Renal cortex interstitium (tissue), 11 donors: ENCODE measurements at regions not wholly inside any gene's neighbourhood (a gene's known extent, or its start where the extent isn't known, plus 50 kb on each side); places are given as distances from the start of the nearest gene placed in this dataset.
A peak's percentile ranks its signal among the peaks of the same experiment; 100 is the strongest.

Source experiments
- DNase-seq, 11 donors: peaks; one replicate each; pipeline ENCODE4 v3.0.0-alpha.2; 2013; ENCODE audit warnings: low read depth in 9 of 11, low spot score in 4 of 11; ENCODE audit errors: extremely low read depth in 1 of 11

GRCh38 chr18:25672490-25672889 lies 320.5 kb upstream of the ZNF521 start:
- no peak for DNase-seq

DNA sequence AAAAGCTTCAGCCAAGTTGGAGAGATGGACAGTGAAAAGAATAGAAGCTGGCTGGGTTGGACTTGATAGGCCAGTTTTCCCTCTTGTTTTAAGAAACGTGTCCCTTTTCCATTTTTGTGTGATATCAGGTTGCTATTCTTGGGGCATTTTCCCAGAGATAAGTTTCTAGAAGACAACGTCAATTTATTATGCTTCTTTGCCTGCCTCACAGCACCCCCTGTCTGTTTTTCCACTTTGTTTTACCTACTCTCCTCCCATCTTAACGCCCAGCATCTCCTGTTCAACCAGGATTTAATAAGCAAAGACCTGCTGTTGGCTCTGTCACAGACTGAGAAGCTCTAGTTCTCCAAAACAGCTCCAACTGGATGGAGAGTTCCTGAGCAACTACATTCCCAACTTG lies 317.8 kb upstream of the ZNF521 start:
- no peak for DNase-seq

DNA sequence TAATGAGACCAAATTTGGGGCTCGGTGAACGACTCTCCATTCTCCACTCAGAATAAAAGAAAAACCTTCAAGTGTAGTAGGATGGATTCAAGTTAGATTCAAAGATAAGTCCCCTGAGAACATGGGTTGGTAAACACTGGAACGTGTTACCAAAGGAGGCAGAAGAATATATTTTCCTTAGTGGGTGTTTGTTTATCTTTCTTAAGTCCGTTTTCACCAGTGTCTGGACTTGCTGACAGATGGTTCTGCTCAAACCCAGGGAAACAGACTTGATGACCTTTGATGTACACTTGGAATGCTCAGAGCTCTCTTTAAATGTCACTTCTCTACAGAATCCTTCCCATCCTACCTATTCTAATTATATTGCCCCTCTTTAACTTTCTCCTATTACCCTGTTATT lies 310.3 kb upstream of the ZNF521 start:
- peak in 1 of 11 donors; percentile 0 for DNase-seq

DNA sequence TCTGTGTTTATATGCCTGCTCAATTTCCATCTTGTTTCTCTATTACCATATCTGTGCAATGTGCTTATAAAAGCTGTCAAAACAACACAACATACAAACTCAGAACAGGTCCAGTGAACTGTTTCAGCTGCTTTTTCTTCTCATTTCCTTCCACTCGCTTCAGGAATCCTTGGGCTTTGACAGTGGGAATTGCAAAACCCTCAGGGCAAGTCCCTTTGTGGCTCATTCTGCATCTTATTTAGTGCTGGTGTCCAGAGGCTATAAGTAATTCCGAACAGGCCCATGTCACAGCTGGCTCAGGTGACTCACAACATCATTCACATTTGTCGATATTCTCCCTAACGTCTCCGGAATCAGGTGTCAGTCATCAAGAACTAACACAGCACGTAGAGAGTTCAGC lies 309.9 kb upstream of the ZNF521 start:
- DNase-seq: peak in 1 of 11 donors; percentile 1

DNA sequence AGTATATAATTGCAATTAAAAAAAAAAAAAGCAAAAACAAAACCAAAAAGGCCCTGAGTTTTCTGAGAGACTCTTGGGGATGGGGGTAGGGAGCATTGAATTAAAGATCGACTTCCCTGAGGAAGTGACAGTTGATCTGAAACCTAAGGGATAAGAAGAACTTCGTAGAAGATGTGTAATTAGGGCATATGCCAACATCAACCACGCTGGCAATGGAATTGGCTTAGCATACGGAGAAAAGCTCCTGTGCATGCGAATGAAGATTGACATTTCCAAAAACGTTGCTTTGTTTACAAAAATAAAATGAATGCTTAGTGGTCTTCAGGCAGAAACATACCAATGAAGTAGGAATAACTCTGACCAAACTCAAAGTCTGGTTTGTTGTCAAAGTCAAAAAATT lies 307.6 kb upstream of the ZNF521 start:
- no peak for DNase-seq

DNA sequence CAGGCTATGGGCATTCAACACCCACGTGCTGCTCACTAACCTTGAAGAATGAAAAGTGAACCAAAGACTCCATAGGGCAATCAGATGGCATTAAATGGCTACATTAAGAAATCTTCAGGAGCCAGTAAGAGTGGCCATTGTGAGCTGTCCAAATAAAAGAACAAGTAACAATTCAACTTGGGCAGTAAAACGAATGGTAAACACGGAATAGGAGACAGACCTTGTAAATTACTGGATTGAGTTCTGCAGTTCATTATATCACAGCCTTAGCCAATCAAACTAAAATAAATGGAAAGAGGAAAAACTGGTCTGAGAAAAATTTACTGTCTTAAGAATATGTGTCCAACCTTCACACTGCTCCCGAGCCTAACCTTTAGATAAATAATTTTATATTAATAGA lies 306.5 kb upstream of the ZNF521 start:
- DNase-seq: no peak

GRCh38 chr18:25651553-25651952 lies 299.6 kb upstream of the ZNF521 start:
- DNase-seq: no peak

DNA sequence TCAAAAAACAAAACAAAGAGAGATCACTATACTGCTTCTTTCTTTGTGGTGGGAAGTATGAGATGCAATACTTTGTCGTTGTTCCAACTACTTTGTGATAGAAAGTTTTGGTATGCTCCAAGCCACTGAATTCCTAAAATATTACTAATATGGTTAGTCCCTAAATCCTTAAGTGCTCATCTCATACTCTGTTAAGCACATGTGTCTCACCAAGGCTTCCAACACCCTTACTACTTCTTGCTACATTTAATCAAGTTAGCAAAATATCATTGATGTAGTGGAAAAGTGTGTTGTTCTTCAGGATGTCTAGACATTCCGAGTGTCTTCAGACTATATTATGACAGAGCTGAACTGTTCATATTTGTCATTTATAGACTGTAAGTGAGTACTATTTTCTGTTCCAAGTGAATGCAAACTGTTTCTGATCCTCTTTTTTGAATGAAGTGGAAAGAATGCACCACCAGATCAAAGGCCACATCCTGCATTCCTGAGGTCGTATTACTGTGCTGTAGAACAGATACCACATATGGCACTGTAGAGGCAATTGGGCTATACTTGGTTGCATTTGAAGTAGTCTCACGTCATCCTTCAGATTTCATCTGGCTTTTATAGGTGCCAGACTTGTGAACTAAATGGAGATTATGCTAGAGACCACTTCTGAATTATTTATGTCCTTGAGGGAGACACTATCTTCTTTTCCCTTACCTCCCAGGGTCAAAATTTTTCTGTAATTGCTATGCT lies 298.4 kb upstream of the ZNF521 start:
- DNase-seq: peak in 2 of 11 donors; percentile 27 to 28

DNA sequence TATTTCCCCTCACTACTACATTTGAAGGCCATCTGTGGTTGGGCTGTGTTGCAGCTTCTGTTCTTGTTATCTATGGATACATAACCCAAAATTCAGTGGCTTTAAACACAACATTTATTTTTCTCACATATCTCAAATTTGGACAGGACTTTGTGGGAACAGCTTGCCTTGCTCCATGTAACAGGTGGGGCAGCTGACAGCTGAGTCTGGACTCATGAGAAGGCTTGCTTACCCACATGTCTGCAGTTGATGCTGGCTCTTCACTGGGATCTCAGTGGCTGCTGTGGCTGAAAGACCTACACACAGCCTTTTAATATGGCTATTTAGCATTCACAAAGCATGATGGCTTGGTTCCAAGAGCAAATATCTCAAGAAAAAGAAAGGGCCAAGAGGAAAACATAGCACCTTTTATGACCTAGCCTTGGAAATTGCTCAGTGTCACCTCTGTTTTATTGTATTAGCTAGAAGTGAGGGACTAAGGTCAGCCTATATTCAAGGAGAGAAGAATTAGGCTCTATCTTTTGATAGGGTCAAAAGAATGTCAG lies 296.8 kb upstream of the ZNF521 start:
- DNase-seq: no peak

DNA sequence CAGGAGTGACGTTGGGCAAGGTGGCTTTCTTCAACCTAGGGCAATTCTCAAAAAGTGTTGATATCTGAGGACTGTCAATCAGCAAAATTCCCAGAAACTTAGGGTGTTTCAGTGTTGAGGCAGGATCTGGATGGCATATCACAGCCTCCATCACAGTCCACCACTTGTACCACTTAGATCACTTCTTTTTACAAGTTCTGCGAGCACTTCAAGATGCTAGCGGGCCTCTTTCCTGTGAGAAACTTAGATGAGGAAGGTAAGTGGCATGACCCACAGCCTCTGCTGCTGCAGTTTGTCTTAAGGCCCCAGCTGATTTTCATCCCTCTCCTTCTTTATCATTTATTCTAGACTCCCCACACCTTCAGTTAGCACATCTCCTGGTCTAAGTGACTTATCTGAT lies 295.4 kb upstream of the ZNF521 start:
- DNase-seq: no peak

DNA sequence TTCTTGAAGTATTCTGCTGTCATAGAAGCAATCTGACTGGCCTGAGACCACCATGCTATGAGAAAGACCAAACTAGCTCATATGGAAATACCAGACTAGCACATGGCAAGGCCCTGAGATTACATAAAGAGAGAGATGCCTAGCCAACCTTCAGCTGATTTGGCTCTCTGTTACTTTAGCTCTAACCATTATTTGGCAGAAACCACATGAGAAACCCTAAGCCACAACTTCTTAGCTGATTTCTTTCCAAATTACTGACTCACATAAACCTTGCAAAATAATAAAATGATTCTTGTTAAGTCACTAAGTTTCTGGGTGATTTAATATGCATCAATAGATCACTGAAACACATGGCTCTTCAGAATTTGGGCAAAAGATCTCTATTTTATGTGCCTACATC lies 295.0 kb upstream of the ZNF521 start:
- no peak for DNase-seq

- no peak for DNase-seq
Observed at GRCh38 chr18:25639596-25639995, 287.6 kb upstream of the ZNF521 start.

DNA sequence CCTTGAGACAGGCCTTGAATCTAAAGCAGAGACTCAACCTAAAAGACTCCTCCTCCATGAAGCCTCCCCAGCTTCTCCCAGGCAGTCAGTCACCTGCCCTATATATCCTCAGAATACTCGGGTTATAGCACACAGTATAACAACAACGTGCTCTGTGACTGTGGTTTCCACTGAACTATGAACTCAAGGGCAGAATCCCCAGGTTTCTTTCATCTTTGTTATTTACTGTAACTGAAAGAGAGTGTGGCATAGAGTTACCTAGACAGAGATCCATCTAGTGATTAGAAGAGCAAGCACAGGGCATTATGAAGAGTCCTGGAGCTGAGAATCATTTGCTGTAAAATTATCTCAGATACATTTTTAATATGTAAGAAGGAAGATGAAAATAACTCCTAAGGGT lies 281.6 kb upstream of the ZNF521 start:
- no peak for DNase-seq

DNA sequence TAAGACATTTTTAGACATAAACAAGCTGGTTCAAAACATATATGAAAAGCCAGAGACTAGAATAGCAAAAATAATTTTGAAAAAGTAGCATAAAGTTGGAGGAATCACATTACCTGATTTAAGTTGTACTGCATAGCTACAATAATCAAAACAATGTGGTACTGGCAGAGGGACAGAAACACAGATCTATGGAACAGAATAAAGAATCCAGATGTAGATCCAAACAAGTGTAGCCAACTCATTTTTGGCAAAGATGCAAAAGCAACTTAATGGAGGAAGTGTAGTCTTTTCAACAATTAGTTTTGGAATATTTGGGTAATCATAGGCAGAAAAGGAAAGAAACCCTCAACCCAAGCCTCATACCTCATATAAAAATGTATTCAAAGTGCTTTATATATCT lies 278.7 kb upstream of the ZNF521 start:
- no peak for DNase-seq

DNA sequence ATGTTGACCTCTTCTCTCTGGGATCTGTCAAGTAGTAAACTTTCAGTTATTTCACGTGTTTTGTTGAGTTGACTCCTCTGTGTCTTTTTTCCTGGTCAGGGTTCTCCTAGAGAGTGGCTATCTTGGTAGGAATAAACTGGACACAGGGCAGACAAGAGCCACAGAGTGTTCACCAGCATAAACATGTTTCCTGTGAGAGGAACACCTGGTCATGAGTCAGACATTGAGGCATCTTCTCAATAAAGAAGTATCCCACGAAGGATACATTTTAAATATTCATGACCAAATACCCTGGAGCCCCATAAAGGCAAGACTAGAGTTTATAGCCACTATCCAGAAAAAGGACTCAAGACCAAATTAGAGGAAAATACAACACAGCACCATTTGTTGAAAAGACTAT lies 269.7 kb upstream of the ZNF521 start:
- DNase-seq: no peak

DNA sequence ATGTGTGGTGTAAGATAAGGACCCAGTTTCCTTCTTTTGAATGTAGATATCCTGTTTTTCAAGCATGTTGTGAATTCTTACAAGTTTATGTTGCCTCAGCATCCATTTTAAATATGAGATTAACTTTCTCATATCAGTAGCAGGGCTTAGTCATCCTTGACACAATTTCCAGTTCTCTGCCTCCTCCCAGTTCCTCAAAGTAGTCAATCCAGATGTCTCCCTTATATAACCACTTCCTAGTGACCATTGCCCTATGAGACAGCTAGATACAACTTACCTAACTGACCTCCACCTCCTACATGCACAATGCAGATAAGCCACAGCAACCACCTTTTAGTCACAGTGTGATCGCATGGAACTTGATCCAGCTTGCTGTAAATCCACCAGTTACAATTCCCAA lies 269.2 kb upstream of the ZNF521 start:
- DNase-seq: no peak

DNA sequence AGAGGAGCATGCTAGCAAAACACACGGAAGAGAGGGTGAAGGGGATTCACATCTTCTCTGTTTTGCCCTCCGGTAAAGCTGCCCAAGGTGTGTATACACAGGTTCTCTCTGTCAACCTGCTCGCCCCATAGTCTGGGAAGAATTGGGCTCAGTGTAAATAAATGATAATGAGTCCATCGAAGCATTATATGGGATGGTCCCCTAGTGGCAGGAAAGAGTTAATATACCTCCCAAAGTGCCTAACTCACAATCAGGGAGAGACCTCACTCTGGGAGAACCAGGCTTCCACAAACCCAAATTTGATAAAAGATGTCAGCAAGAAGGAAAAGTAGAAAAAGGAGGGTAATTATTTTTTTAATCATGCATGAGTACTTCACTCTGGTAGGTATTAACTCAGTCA lies 262.2 kb upstream of the ZNF521 start:
- no peak for DNase-seq

DNA sequence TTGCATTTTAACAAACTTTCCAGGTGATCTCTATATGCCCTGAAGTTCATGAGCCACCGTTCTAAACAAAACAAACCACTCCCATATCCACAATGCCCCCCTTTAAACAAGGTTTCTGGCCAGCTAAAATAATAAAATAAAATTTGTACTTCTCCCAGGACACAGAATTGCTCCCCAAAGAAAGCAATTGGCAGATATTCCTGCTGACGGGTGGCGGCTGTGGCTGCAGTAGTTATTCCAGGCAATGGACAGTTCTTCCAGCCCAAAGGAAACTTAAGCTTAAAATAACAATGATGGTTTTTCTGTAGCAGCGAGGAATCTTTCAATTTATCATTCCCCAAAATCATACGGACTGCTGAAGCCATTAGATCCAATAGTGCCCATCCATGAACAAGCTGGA lies 260.5 kb upstream of the ZNF521 start:
- no peak for DNase-seq

- DNase-seq: no peak
Observed at GRCh38 chr18:25608091-25608490, 256.1 kb upstream of the ZNF521 start.

GRCh38 chr18:25604894-25605597 lies 253.1 kb upstream of the ZNF521 start:
- no peak for DNase-seq
